RPMI8226 (cell line): ENCODE measurements at regions not wholly inside any gene's neighbourhood (a gene's known extent, or its start where the extent isn't known, plus 50 kb on each side); places are given as distances from the start of the nearest gene placed in this dataset.

Experiments used
- DNase-seq: peaks from one replicate; pipeline ENCODE4 v3.0.0-alpha.2; 2015

GRCh38 chr9:108674766-108675530 lies 180.8 kb downstream of the ACTL7B start:
- DNase-seq = no peak

DNA sequence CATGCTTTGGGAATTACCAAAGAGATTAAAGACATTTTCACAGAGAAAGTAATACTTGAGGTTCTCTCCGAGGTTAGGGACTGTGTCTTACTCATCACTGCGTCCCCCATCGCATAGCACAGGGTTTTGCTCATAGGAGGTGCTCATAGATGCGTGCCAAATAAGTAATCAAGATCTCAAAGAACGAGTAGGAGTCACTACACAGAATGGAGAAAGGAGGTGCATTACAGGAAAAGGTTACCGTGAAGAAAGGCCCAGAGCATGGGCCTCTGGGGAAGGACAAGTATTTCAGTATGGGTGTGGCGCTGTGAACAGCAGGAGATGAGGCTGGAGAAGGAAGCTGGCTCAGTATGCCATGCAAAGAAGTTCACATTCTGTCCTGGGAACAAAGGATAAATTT lies 182.4 kb downstream of the ACTL7B start:
- DNase-seq = no peak

DNA sequence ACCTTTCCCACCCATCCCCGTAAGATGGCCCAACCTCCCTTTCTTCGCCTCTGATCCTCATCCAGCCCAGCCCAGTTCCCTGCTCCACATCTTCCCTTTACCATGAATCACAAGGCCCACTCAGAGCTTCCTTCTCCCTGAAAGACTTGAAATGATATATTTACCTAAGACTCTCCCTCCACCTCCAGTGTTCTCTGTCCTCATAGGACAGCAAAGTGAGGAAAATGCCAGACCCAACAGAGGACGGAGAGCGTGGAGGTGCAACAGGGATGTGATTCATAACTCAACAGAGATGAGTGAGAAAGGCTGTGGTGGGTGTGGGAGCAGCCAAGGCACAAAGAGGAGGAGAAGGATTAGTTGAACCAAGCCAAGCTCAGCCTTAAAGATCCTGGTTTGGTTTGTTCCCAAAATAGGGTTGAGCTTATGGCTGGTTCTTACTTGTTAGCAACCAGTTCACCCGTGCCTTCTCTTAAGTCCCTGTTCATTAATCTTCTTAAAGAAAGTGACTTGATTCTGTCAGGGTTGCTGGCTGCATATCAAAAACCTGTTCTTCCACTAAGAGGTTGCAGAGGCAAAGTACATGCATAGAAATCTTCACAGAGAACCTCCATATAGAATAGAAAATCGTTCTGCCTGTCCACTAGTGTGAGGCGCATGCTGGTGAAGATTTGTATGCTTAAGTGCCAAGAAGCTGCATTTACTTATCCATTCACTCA lies 183.2 kb downstream of the ACTL7B start:
- no peak for DNase-seq

DNA sequence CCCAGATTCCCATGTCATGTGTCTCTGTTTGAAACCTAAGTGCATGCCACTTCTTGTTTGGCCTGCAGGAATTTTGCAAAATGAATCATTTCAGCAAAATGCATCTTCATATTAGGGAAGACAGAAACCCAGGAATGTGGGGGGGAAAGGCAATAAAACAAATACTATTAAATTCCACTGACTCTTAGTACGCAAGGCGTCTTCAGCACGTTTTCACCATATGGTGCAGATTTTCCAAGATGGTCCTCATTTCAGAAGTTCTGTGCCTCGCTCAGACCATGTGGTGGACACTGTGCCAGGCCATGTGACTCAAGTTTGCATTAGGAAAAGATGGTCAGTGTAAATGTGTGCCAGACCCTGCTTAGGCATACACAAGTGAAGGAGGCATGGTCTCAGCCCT lies 184.0 kb downstream of the ACTL7B start:
- DNase-seq = no peak

GRCh38 chr9:108671176-108671575 lies 184.6 kb downstream of the ACTL7B start:
- DNase-seq = no peak

DNA sequence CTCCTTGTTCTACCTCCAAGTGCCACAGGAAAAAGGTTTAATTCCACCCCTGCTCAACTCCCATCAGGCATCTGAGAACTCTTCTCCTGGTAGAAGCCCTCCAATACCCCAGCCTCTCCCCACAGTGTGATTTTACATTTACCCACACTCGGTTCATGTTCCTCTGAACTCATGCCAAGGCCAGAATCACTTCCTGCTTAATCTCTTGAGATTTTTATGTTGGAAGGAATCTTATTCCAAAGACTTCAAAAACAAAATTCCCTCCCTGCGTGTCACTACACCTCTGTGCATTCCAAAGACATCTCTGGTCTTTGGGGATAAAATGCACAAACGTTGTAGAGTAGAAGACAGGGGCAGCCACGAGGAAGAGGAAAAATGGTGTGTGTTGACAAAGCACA lies 186.8 kb downstream of the ACTL7B start:
- no peak for DNase-seq

- DNase-seq = no peak
Observed at GRCh38 chr9:108668191-108668937, 187.4 kb downstream of the ACTL7B start.

- no peak for DNase-seq
Observed at GRCh38 chr9:108666240-108666784, 189.5 kb downstream of the ACTL7B start.

DNA sequence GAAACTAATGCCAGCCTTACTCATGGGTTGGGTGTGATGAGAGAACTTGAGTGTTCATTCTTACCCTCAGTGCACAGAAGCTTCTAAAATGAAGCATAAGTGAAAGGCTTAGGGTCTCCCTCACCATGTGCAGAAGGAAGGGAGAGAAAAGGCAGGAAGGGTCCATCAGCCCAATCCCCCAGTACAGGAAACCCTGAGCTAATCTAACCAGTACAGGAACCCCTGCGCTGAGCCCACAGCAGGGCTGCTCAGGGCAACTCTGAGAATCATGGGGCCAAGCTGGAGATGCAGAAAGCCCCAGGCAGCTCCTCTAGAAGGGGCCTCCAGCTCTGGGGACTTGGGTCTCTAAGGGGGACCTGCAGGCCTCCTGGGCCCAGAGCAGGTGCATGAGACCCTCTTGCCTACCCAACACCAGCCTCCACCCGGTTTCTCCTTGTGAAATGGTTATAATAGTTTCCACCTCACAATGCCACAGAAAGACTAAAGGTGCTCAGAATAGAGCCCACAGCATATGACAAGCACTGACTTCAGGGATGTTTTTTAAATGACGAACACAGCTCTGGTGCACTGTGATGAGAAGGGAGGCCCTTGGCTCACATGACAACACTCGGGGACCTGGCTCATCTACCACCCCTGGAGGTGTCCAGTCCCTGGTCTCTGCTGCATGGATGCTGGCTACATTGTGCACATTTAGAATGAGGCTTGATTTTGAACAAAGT lies 190.1 kb downstream of the ACTL7B start:
- no peak for DNase-seq

- DNase-seq = no peak
Observed at GRCh38 chr9:108664309-108665255, 191.2 kb downstream of the ACTL7B start.

GRCh38 chr9:108663422-108663821 lies 192.4 kb downstream of the ACTL7B start:
- DNase-seq = no peak

DNA sequence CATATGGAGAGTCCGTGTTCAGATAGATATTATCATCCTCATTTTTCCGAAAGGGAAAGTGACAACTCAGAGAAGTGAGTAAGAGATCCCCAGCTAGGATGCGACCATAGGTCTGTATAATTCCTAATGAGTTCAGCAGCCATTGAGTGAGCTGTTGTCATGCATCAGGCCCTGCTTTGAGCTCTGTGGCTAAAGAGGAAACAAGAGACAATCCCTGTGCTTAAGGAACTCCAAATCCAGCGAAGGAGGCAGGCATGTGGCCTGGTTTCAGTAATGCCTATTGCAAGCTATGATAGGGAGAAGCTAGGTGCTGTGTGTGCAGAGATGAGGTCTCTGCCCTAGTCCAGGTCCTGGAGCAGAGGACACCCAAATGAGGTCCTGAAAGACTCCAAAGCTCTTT lies 192.8 kb downstream of the ACTL7B start:
- DNase-seq = no peak

DNA sequence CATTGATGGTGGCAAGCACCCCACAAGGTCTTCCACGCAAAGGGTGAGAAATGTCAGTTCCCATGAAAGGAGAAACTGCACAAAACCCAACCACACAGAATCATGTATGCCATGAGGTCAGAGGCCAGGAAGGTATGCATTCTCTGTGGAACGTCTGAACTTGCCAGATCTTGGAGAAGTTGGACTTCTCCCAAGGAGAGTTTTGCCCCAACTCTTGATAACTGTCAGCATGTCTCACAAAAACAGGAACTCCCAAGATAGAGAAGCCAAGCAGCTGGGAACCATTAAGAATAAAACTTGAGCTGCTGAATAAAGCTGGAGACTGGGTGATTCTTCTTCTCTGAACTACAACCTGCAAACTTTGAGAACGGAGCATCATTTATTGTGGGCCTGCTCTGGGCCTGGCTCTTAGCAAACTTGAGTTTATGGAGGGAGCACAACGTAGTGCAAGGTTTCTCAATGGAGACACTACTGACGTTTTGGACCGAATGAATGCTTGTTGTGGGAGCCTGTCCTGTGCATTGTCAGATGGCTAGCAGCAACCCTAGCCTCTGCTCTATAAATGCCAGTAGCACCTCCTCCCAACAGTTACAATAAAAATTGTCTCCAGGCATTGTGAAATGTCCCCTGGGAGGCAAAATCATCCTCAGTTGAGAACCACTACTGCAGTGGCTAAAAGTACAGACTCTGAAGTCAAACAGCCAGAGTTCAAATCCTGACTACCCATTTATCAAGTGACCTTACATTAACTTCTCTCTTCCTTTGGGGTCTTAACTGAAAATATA lies 193.5 kb downstream of the ACTL7B start:
- DNase-seq = no peak

DNA sequence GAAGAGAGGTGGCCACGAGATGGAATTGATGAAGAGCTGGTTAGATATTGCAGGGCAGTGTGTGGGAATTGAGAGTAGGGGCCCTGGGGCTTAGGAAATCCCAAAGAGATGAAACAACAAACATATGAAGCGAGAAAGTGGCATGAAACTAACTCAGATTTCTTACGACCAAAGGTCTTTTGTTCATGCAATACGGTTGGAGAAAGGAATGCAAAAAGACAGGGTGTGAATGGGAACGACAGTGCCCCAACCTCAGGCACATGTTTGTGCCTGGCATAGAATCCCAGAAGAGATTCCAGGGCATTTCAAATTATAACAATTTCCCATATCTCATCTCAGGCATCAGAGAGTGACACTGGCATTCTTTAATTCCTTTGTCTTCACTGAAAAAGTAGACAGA lies 199.2 kb downstream of the ACTL7B start:
- no peak for DNase-seq

- no peak for DNase-seq
Observed at GRCh38 chr9:108655818-108656217, 200.0 kb downstream of the ACTL7B start.

GRCh38 chr9:108654566-108654965 lies 201.2 kb downstream of the ACTL7B start:
- no peak for DNase-seq

DNA sequence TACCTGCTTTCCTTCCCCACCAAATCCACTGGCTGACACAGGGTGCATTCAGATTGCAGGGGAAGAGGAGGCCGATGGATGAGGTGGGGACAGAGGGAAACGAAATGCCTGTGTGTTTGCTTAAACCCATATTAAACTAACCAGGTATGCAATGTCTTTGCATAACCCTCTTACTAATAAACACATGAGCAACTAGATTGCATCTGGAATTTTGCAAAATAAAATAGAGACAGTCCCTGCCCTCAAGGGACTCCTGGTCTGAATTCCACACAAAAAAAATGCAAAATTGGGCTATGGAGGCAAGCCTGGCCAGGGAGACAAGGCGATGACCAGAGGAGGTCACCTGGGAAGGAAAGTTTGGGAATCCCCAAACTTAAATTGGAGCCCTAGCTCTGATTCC lies 202.9 kb downstream of the ACTL7B start:
- no peak for DNase-seq

GRCh38 chr9:108650826-108651225 lies 205.0 kb downstream of the ACTL7B start:
- no peak for DNase-seq

DNA sequence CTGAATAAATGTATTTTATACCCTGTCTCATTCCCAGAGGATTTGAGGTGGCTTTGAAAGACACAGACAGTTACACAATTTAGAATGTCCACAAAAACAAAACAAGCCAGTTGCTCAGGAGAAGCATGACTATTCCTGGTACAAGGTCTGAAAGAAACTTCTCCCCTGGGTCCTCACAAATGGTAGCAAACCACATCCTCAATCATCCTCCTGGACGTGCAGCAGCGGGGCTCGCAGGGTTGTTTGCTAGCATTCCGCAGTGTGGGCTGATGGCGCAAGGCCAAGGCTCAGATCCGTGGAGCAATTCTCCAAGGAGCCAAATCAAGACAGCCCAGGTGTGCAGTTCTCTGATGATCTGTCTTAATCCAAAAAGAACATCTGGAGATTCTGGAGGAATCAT lies 210.3 kb downstream of the ACTL7B start:
- DNase-seq = no peak

DNA sequence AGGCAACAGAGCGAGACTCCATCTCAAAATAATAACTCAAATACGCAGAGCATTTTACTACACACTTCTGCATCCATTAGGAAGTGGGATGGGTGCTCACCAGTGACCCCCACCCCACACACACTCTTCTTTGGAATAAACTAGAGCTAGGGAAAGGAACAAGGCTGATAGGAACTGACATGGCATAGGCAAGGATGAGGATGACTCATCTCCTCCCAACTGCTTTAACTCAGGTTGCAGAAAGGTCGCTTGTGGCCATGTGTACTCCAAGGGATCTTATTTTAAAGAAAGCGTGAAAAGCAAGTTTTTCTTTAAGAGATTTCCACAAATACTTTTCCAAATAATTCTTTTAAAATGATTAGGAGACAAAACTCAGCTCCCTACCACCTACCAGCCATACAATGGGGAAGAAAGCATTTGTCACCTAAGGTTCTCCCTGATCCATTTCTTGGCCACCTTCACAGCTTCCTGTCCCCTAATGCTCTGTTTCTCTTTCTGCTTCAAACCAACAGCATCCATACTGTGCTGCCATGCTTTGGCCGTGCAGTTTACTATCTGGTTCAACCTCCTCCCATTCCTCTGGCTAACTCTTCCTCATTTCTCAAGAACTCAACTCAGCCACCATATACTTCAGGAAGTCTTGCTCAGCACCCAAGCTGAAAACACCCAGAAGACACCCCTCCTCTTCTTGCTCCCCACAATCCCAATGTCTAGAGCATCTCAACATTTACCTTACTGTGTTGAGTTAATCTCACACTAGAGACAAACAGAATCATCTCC lies 211.9 kb downstream of the ACTL7B start:
- no peak for DNase-seq
